ENCODE measurements at regions not wholly inside any gene's neighbourhood (a gene's known extent, or its start where the extent isn't known, plus 50 kb on each side); places are given as distances from the start of the nearest gene placed in this dataset.

DNA sequence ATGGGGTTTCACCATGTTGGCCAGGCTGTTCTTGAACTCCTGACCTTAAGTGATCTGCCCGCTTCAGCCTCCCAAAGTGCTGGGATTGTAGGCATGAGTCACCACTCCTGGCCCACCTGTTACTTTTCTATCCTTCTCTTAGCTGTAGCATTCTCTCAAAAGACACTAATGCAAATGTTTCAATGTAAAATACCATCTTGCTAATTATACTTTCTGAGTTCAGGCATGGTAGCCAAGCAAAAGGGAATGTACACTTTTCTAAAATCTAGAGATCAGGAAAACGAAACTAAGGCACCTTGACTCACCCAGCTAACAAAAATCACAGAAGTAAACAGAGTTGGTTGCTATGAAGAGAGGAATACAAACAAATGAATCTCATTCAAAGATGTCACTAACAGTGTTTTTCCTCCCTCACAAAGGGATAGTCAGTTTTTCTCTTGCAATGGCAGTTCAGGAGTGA, 401.0 kb upstream of the NRP1 start:
- DNase-seq (ENCODE audit: low read depth) = no peak

GRCh38 chr10:33734393-33735155, 400.1 kb upstream of the NRP1 start:
- DNase-seq (ENCODE audit: low read depth) = no peak

- no peak for DNase-seq (ENCODE audit: low read depth)
Measured at GRCh38 chr10:33733058-33733457, 398.6 kb upstream of the NRP1 start.

DNA sequence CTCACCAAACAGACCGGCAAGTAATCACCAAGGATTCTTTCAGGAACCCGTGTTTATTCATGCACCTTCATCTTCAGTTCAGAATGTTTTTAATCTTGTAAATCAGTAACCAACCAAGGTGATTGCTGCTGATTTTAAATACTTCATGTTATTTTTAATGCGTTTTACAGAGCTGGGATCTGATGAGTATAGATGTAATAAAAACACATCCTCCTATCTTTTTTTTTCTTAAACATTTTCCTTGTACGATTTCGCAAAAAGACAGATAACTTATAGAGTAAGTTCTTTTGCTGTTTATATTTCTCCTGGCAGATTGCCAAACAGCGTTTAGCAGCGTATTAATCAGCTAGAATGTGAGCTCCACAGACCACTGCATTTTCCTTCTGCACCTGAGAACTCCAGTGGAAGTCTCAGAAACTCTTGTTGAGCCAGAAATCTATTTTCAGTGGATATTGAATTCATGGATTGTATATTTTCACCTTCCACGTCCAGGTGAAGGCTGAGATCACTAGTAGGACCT, 397.8 kb upstream of the NRP1 start:
- DNase-seq (ENCODE audit: low read depth) = no peak

DNA sequence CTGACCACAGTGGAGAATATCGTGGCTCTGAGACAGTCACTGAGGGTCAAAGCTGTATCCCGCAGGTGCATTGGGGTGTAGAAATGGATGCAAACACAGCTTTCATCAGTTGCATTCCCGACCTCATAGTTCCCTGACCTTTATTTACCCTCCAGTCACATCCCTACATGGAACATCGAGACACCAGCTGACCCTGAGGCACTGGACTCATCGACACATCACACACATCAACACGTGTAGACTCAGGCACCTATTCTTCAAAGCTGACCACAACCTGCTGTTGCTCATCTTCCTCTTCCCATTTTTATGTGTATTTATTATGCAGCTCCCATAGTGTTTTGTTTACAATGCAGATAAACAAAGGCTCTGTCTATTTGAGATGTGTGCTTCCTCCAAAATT, 396.9 kb upstream of the NRP1 start:
- DNase-seq (ENCODE audit: low read depth) = no peak

GRCh38 chr10:33725430-33725829, 391.0 kb upstream of the NRP1 start:
- no peak for DNase-seq (ENCODE audit: low read depth)

DNA sequence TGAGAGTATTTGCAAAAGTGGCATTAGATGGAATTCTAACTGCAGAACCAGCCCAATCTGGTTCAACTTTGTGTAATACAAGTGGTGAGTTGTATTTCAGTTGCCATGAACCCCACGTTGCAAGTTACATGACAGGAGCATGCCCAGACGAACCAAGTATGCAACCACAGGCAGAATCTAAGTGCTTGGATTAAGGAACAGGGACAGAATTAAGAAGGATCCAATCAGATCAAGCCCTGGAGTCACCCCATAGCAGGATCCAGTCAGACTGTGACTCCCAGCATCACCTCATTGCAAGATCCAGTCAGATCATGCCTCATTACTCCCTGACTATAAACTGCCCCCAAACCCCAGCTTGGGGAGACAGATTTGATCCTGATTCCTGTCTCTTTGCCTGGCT, 388.7 kb upstream of the NRP1 start:
- no peak for DNase-seq (ENCODE audit: low read depth)

DNA sequence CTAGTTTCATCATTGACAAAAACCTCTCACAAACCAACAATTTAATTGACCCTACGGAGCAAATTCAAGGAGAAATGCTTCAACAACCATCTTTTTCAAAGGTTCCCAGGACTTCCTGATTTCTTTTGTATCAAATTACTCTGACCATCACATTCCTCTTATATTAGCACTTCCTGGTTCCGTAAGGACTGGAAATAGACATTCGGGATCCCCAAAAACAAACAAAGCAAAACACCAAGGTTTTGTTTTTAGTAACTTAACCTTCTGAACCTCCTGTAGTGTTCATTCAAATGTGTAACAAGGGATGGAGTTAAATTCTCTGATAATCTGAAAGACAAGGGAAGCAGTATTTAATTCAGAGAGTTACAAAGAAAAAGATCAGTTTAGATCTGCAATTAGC, 387.6 kb upstream of the NRP1 start:
- no peak for DNase-seq (ENCODE audit: low read depth)

DNA sequence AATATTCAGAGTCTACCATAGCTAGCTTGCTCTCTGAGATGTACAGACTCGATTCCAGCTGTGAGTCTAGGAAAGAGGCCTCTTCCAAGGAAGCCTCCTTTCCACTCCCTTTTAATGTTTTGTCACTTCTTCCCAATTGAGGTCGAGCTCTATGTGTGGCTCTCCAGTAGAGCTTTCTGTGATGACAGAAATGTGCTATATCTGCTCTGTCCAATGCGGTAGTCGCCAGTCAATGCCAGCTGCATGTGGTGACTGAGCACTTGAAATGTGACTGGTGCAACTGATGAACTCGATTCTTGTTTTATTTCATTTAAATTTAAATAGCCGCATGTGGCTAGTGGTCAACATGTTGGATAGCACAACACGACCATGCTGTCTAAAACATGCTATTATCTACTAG, 387.0 kb upstream of the NRP1 start:
- DNase-seq (ENCODE audit: low read depth) = no peak

- DNase-seq (ENCODE audit: low read depth) = no peak
Measured at GRCh38 chr10:33720161-33720560, 385.7 kb upstream of the NRP1 start.

DNA sequence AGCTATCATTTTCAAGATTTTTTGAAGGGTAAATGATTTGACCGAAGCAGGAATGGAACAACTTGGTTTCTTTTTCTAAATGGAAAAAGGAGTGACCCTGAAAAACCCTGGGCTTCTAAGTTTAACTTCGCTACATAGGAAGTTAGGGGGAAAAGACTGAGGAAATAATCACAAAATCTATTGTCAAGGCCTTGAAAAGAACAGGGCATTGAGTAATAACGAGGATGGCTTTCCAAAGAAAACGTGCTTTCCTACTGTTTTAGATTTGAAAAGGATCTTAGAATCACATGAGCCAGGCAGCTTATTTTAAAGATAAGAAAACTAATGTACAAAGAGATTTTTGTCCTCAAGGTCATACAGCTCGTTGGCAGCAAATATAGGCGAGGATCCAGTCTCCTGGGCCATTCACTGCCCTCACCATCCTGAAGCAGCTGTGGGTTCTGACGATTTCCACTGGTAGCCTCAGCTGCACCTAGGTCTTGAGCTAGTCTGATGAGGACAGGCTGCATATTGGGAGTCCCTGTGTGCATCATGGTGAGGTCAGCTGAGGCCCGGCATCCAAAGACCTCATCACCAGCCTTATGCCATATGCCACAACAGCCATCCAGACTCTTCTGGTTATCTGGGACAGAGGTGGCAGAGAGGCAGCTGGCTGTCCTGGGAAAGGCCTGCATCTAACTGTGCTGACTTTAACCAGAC, 384.7 kb upstream of the NRP1 start:
- no peak for DNase-seq (ENCODE audit: low read depth)

GRCh38 chr10:33716501-33717267, 382.2 kb upstream of the NRP1 start:
- no peak for DNase-seq (ENCODE audit: low read depth)

DNA sequence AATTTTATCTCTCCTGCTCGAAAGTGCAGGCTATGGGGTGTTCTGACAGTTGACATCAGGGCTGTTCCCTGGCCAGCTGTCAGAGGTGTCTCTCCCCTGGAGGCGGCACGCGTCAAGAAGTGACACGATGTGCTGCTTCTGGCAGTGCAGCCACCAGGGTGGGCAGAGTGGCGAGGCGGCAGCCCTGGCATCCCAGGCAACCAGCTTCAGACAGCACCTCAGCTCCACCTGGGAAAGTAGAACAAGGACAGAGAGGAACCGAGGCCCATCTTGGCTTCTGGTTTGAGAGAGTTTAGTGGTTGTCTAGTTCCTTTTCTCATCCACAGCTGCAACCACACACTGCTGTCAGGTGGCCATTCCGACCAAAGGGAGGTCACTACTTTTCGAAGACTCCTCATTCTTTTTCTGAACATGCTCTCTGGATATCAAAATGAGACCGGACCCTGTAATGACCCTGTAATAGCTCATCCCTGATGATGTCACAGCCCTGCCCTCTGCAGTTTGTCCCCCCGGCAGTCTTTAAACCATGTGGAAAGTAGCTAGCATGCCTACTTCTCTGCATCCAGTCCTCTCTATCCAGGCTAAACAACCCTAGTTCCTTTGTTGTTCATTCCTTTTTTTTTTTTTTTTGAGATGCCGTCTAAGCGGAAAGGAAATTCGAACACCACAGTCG, 381.0 kb upstream of the NRP1 start:
- DNase-seq (ENCODE audit: low read depth) = no peak

GRCh38 chr10:33712825-33713224, 378.4 kb upstream of the NRP1 start:
- no peak for DNase-seq (ENCODE audit: low read depth)

DNA sequence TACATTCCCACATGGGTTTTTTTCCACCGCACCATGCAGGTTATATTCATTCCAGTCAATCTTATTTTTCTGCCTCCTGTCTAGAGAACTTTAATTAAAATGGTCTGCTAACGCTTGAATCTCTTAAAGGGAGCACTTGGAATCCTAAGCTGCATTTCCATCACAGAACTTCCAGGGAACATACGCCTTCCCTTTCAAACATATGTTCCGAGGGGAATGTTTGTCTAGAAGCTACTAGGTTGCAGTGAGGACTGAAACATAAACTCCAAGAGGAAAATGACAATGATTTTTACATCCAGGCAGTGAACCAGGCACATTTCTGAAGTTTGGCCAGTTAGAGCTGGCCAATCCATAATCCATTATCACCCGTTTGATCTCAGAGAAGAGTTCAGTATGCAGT, 375.5 kb upstream of the NRP1 start:
- no peak for DNase-seq (ENCODE audit: low read depth)

GRCh38 chr10:33709008-33709753, 374.7 kb upstream of the NRP1 start:
- no peak for DNase-seq (ENCODE audit: low read depth)

GRCh38 chr10:33708561-33708960, 374.1 kb upstream of the NRP1 start:
- DNase-seq (ENCODE audit: low read depth) = no peak

- no peak for DNase-seq (ENCODE audit: low read depth)
Measured at GRCh38 chr10:33706746-33707145, 372.3 kb upstream of the NRP1 start.

DNA sequence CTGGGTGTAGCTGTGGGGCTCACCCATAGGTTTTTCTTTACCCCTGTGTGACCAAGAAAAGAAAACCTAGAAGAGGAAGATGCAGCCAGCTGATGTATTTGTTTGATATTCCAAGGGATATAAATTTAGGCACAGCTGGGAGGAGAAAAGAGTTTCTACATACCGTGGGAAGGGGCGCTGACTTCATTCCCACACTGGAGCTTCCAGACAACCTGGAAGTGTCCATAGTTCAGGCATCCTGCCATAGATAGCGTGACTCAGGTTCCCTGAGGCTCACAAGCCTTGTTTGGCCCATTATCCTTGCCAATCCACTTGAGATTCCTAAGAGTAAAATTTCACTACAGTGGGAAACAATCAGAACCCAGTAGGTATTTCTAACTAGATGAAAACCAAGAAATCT, 371.7 kb upstream of the NRP1 start:
- no peak for DNase-seq (ENCODE audit: low read depth)

GRCh38 chr10:33704214-33704830, 369.9 kb upstream of the NRP1 start:
- DNase-seq (ENCODE audit: low read depth) = no peak
